Activated naive CD4-positive, alpha-beta T cell treated with anti-CD3 and anti-CD28 coated beads for 36 hours (primary cell): ENCODE measurements at regions not wholly inside any gene's neighbourhood (a gene's known extent, or its start where the extent isn't known, plus 50 kb on each side); places are given as distances from the start of the nearest gene placed in this dataset.
"Not testable (repeated sequence)": the region's sequence is repeated elsewhere in the genome, so short reads cannot be mapped to it uniquely, and the experiment has no call there.

Experiments used
- CTCF ChIA-PET: fragments of 350-600 bp; sonication (Branson Sonifier 250); formaldehyde crosslinking; loops from one replicate; lab custom pipeline; 2021; ENCODE audit warnings: antibody characterized with exemption; lab: Charles Lee
- DNase-seq: peaks from one replicate; pipeline ENCODE4 v3.0.0-alpha.2; 2020
- H3K27ac Mint-ChIP-seq: one replicate; pipeline ENCODE4 v1.8.0; 2021; ENCODE audit warnings: mild to moderate bottlenecking, mixed read lengths
- H3K27me3 Mint-ChIP-seq: one replicate; pipeline ENCODE4 v1.8.0; 2021; ENCODE audit warnings: low read depth, mixed read lengths
- H3K36me3 Mint-ChIP-seq: one replicate; pipeline ENCODE4 v1.8.0; 2021; ENCODE audit warnings: low read depth, mixed read lengths
- H3K4me1 Mint-ChIP-seq: one replicate; pipeline ENCODE4 v1.8.0; 2021; ENCODE audit warnings: low read depth, mixed read lengths
- H3K4me3 Mint-ChIP-seq: one replicate; pipeline ENCODE4 v1.8.0; 2021; ENCODE audit warnings: mild to moderate bottlenecking, moderate library complexity, mixed read lengths
- H3K9me3 Mint-ChIP-seq: one replicate; pipeline ENCODE4 v1.8.0; 2021; ENCODE audit warnings: mixed read lengths
- intact Hi-C: fragments of 100-400 bp; cut with micrococcal nuclease; formaldehyde crosslinking; loops from one replicate; pipeline ENCODE4 v1.15.1; 2023

- no peak for DNase-seq
- no peaks in the 10 kb centered on the region for H3K36me3 Mint-ChIP-seq
Measured at GRCh38 chr4:110852793-110853192, 229.9 kb upstream of the PITX2 start.

GRCh38 chr4:110853242-110853641 is 230.4 kb upstream of the PITX2 start:
- no peak overlapping the region for H3K27ac Mint-ChIP-seq
- DNase-seq: no peak
- H3K9me3 Mint-ChIP-seq: peaks cover 2% of the 10 kb centered on the region
- no peaks in the 10 kb centered on the region for H3K4me1 Mint-ChIP-seq
- no peak overlapping the region for H3K4me3 Mint-ChIP-seq
- no peaks in the 10 kb centered on the region for H3K27me3 Mint-ChIP-seq
- intact Hi-C loops: no loop called here
- CTCF ChIA-PET: no interaction called here
- no peaks in the 10 kb centered on the region for H3K36me3 Mint-ChIP-seq

More at GRCh38 chr4:110852793-110853192, 229.9 kb upstream of the PITX2 start:
- peaks cover 2% of the 10 kb centered on the region for H3K9me3 Mint-ChIP-seq
- H3K4me1 Mint-ChIP-seq: no peaks in the 10 kb centered on the region
- CTCF ChIA-PET: no interaction called here
- H3K27ac Mint-ChIP-seq: no peak overlapping the region
- no peak overlapping the region for H3K4me3 Mint-ChIP-seq
- H3K27me3 Mint-ChIP-seq: no peaks in the 10 kb centered on the region
- intact Hi-C loops: no loop called here

- no peaks in the 10 kb centered on the region for H3K27me3 Mint-ChIP-seq
- DNase-seq: no peak
- no peak overlapping the region for H3K27ac Mint-ChIP-seq
- peaks cover 2% of the 10 kb centered on the region for H3K9me3 Mint-ChIP-seq
- H3K36me3 Mint-ChIP-seq: no peaks in the 10 kb centered on the region
- intact Hi-C loops: no loop called here
- H3K4me1 Mint-ChIP-seq: no peaks in the 10 kb centered on the region
- CTCF ChIA-PET: no interaction called here
- no peak overlapping the region for H3K4me3 Mint-ChIP-seq
Measured at GRCh38 chr4:110854021-110854678, 231.3 kb upstream of the PITX2 start.

GRCh38 chr4:110860125-110860524 is 237.2 kb upstream of the PITX2 start:
- intact Hi-C loops: no loop called here
- DNase-seq: no peak
- CTCF ChIA-PET: no interaction called here
- Mint-ChIP-seq H3K4me3 (no peak overlapping the region), H3K27ac (no peak overlapping the region), H3K9me3 (peaks cover 2% of the 10 kb centered on the region), H3K36me3 (no peaks in the 10 kb centered on the region), H3K27me3 (no peaks in the 10 kb centered on the region), H3K4me1 (no peaks in the 10 kb centered on the region)

- no peak for DNase-seq
- CTCF ChIA-PET: no interaction called here
- H3K4me3 Mint-ChIP-seq: no peak overlapping the region
- intact Hi-C loops: no loop called here
- peaks cover 1% of the 10 kb centered on the region for H3K9me3 Mint-ChIP-seq
- H3K27me3 Mint-ChIP-seq: no peaks in the 10 kb centered on the region
- no peak overlapping the region for H3K27ac Mint-ChIP-seq
- no peaks in the 10 kb centered on the region for H3K36me3 Mint-ChIP-seq
- H3K4me1 Mint-ChIP-seq: no peaks in the 10 kb centered on the region
Measured at GRCh38 chr4:110860901-110861300, 238.0 kb upstream of the PITX2 start.

GRCh38 chr4:110865611-110866259 is 242.9 kb upstream of the PITX2 start:
- Mint-ChIP-seq H3K27me3 (no peaks in the 10 kb centered on the region), H3K9me3 (no peaks in the 10 kb centered on the region), H3K36me3 (no peaks in the 10 kb centered on the region), H3K4me3 (no peak overlapping the region), H3K27ac (no peak overlapping the region), H3K4me1 (no peaks in the 10 kb centered on the region)
- DNase-seq: no peak
- CTCF ChIA-PET: no interaction called here
- intact Hi-C loops: no loop called here

GRCh38 chr4:110867251-110867960 is 244.5 kb upstream of the PITX2 start:
- intact Hi-C loops: no loop called here
- Mint-ChIP-seq H3K27me3 (no peaks in the 10 kb centered on the region), H3K9me3 (no peaks in the 10 kb centered on the region), H3K36me3 (no peaks in the 10 kb centered on the region), H3K4me1 (no peaks in the 10 kb centered on the region), H3K4me3 (no peak overlapping the region), H3K27ac (no peak overlapping the region)
- no peak for DNase-seq
- CTCF ChIA-PET: no interaction called here

GRCh38 chr4:110867981-110868720 is 245.3 kb upstream of the PITX2 start:
- Mint-ChIP-seq H3K9me3 (no peaks in the 10 kb centered on the region), H3K27me3 (no peaks in the 10 kb centered on the region), H3K4me3 (no peak overlapping the region), H3K4me1 (no peaks in the 10 kb centered on the region), H3K27ac (no peak overlapping the region), H3K36me3 (no peaks in the 10 kb centered on the region)
- no peak for DNase-seq
- CTCF ChIA-PET: no interaction called here
- intact Hi-C loops: no loop called here

- no peak for DNase-seq
- Mint-ChIP-seq H3K4me3 (no peak overlapping the region), H3K27ac (no peak overlapping the region), H3K36me3 (no peaks in the 10 kb centered on the region), H3K4me1 (no peaks in the 10 kb centered on the region), H3K9me3 (no peaks in the 10 kb centered on the region), H3K27me3 (no peaks in the 10 kb centered on the region)
- CTCF ChIA-PET: no interaction called here
- intact Hi-C loops: no loop called here
Measured at GRCh38 chr4:110869114-110869513, 246.2 kb upstream of the PITX2 start.

GRCh38 chr4:110869862-110870572 is 247.1 kb upstream of the PITX2 start:
- no peaks in the 10 kb centered on the region for H3K27me3 Mint-ChIP-seq

GRCh38 chr4:110876214-110876613 is 253.3 kb upstream of the PITX2 start:
- H3K27ac Mint-ChIP-seq, DNase-seq, H3K4me3 Mint-ChIP-seq, H3K27me3 Mint-ChIP-seq, H3K4me1 Mint-ChIP-seq, H3K9me3 Mint-ChIP-seq, intact Hi-C loops, H3K36me3 Mint-ChIP-seq, CTCF ChIA-PET: not testable (repeated sequence)

More at GRCh38 chr4:110869862-110870572, 247.1 kb upstream of the PITX2 start:
- no peak overlapping the region for H3K27ac Mint-ChIP-seq
- H3K9me3 Mint-ChIP-seq: no peaks in the 10 kb centered on the region
- CTCF ChIA-PET: no interaction called here
- H3K4me3 Mint-ChIP-seq: no peak overlapping the region
- intact Hi-C loops: no loop called here
- no peaks in the 10 kb centered on the region for H3K36me3 Mint-ChIP-seq
- H3K4me1 Mint-ChIP-seq: no peaks in the 10 kb centered on the region
- DNase-seq: no peak

GRCh38 chr4:110876866-110877265 is 254.0 kb upstream of the PITX2 start:
- CTCF ChIA-PET: no interaction called here
- intact Hi-C loops: no loop called here

More at GRCh38 chr4:110876866-110877265, 254.0 kb upstream of the PITX2 start:
- H3K4me1 Mint-ChIP-seq: no peaks in the 10 kb centered on the region
- peaks cover 2% of the 10 kb centered on the region for H3K9me3 Mint-ChIP-seq
- H3K36me3 Mint-ChIP-seq: no peaks in the 10 kb centered on the region
- no peak overlapping the region for H3K27ac Mint-ChIP-seq
- no peaks in the 10 kb centered on the region for H3K27me3 Mint-ChIP-seq
- H3K4me3 Mint-ChIP-seq: no peak overlapping the region
- DNase-seq: no peak
